SU-DHL-6 (cell line): ENCODE measurements at regions not wholly inside any gene's neighbourhood (a gene's known extent, or its start where the extent isn't known, plus 50 kb on each side); places are given as distances from the start of the nearest gene placed in this dataset.

ENCODE experiments used
- EZH2phosphoT487 ChIP-seq: fragments of 200-600 bp; sonication (generic), shearing (Covaris generic); conservative IDR thresholded peaks from 2 replicates; pipeline ENCODE4 v1.6.1; 2018; ENCODE audit warnings: mild to moderate bottlenecking, antibody characterized with exemption, low read length, moderate library complexity, mixed read lengths
- TF ChIP-seq, protein P1 (sequence below): fragments of 200-600 bp; sonication (generic); IDR thresholded peaks from one replicate; pipeline ENCODE4 v1.5.1; 2017; ENCODE audit warnings: antibody characterized with exemption, mild to moderate bottlenecking, low read length, moderate library complexity; ENCODE audit not compliant: insufficient read depth, poor library complexity, severe bottlenecking

DNA sequence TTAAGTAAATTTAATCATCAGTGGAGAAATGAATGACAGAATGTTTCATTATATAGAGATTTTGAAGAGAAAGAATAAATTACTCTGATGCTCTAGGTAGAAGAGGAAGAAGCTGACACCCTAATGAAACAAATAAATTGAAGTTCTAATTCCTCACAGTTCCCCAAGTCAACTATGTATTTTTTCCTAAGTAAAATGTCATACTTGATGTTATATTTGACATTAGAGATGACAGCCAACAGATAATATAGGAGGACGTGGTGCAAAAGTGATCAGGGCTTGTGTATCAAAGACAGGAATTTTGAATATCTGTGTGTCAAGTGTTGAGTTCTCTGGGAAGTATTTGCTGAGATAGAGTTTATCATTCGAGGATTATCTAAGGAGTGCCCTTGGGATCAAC is 81.2 kb upstream of the CADPS start:
- TF ChIP-seq, protein P1, sequence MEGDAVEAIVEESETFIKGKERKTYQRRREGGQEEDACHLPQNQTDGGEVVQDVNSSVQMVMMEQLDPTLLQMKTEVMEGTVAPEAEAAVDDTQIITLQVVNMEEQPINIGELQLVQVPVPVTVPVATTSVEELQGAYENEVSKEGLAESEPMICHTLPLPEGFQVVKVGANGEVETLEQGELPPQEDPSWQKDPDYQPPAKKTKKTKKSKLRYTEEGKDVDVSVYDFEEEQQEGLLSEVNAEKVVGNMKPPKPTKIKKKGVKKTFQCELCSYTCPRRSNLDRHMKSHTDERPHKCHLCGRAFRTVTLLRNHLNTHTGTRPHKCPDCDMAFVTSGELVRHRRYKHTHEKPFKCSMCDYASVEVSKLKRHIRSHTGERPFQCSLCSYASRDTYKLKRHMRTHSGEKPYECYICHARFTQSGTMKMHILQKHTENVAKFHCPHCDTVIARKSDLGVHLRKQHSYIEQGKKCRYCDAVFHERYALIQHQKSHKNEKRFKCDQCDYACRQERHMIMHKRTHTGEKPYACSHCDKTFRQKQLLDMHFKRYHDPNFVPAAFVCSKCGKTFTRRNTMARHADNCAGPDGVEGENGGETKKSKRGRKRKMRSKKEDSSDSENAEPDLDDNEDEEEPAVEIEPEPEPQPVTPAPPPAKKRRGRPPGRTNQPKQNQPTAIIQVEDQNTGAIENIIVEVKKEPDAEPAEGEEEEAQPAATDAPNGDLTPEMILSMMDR, result no peak
- TF ChIP-seq EZH2phosphoT487, result no peak
